AG04449 (cell line): ENCODE measurements at regions not wholly inside any gene's neighbourhood (a gene's known extent, or its start where the extent isn't known, plus 50 kb on each side); places are given as distances from the start of the nearest gene placed in this dataset.

Experiments
- CTCF ChIA-PET: fragments of 350-600 bp; formaldehyde crosslinking; extraction: SDS; loops from one replicate; lab custom pipeline; 2021; ENCODE audit warnings: antibody characterized with exemption; lab: Yijun Ruan, JAX
- POLR2A ChIA-PET: fragments of 400-600, 350-600 bp; formaldehyde crosslinking; extraction: SDS; loops from one replicate; lab custom pipeline; 2020; ENCODE audit warnings: antibody characterized with exemption, inconsistent platforms; lab: Yijun Ruan, JAX
- DNase-seq: peaks from one replicate; pipeline ENCODE4 v3.0.0-alpha.2; 2010; ENCODE audit warnings: low read depth, low spot score
- H3K4me3 ChIP-seq: 2 replicates; pipeline ENCODE4 v1.5.1; 2011; ENCODE audit warnings: low read depth, mild to moderate bottlenecking, control low read depth, low read length
- CTCF ChIP-seq: IDR thresholded peaks from one replicate; pipeline ENCODE4 v1.5.1; 2011; ENCODE audit warnings: mild to moderate bottlenecking, moderate library complexity, low read length, control low read depth, inconsistent platforms; ENCODE audit not compliant: insufficient read depth; ENCODE audit errors: missing control alignments

GRCh38 chr20:11315525-11315924, 602.2 kb upstream of the BTBD3 start:
- ChIA-PET CTCF (no interaction called here), POLR2A (no interaction called here)
- no peak for DNase-seq
- TF ChIP-seq CTCF: no peak
- H3K4me3 ChIP-seq: no peak overlapping the region

GRCh38 chr20:11316244-11316643, 601.4 kb upstream of the BTBD3 start:
- TF ChIP-seq CTCF: no peak
- CTCF ChIA-PET: no interaction called here
- POLR2A ChIA-PET: no interaction called here
- no peak for DNase-seq
- no peak overlapping the region for H3K4me3 ChIP-seq

- H3K4me3 ChIP-seq: no peak overlapping the region
- ChIA-PET CTCF (interaction anchor here (1.0 to 1.3 kb wide), 2 partner anchors 9 to 17 kb away, joined by 3 to 4 read pairs; no protein-coding TSS in a partner anchor), POLR2A (no interaction called here)
- no peak for DNase-seq
- no peak for TF ChIP-seq CTCF
These were observed 597.7 kb upstream of the BTBD3 start for GRCh38 chr20:11320033-11320432.

- DNase-seq: peak; percentile 14
- POLR2A ChIA-PET: no interaction called here
- no peak overlapping the region for H3K4me3 ChIP-seq
- CTCF ChIA-PET: no interaction called here
- no peak for TF ChIP-seq CTCF
These were observed 593.9 kb upstream of the BTBD3 start for GRCh38 chr20:11323816-11324215.

GRCh38 chr20:11324990-11325389, 592.7 kb upstream of the BTBD3 start:
- H3K4me3 ChIP-seq: no peak overlapping the region
- ChIA-PET CTCF (no interaction called here), POLR2A (no interaction called here)
- no peak for DNase-seq
- TF ChIP-seq CTCF: no peak

GRCh38 chr20:11328839-11329238, 588.9 kb upstream of the BTBD3 start:
- no peak overlapping the region for H3K4me3 ChIP-seq
- DNase-seq: no peak
- ChIA-PET CTCF (no interaction called here), POLR2A (no interaction called here)
- no peak for TF ChIP-seq CTCF
